Testis (tissue), 2 donors: ENCODE measurements at regions not wholly inside any gene's neighbourhood (a gene's known extent, or its start where the extent isn't known, plus 50 kb on each side); places are given as distances from the start of the nearest gene placed in this dataset.

ENCODE experiments used
- CTCF ChIP-seq, 3 experiments: fragments of 450-650 bp in 2 of 3; fragments of 200-600 bp in 1 of 3; sonication (generic) in 1 of 3; IDR thresholded peaks; one replicate each; pipeline ENCODE4 v1.5.1; 2016 to 2019; ENCODE audit warnings: antibody characterized with exemption in 3 of 3, mild to moderate bottlenecking in 2 of 3, moderate library complexity in 1 of 3
- POLR2A ChIP-seq: fragments of 450-650 bp; IDR thresholded peaks from one replicate; pipeline ENCODE4 v1.6.1; 2017; ENCODE audit warnings: antibody characterized with exemption, mild to moderate bottlenecking, moderate library complexity

GRCh38 chr2:200063155-200063554 lies 107.8 kb downstream of the MAIP1 start:
- TF ChIP-seq CTCF (IDR thresholded peaks at IDR 0.05) (no peak), POLR2A (no peak)
